ENCODE measurements at regions not wholly inside any gene's neighbourhood (a gene's known extent, or its start where the extent isn't known, plus 50 kb on each side); places are given as distances from the start of the nearest gene placed in this dataset.

DNA sequence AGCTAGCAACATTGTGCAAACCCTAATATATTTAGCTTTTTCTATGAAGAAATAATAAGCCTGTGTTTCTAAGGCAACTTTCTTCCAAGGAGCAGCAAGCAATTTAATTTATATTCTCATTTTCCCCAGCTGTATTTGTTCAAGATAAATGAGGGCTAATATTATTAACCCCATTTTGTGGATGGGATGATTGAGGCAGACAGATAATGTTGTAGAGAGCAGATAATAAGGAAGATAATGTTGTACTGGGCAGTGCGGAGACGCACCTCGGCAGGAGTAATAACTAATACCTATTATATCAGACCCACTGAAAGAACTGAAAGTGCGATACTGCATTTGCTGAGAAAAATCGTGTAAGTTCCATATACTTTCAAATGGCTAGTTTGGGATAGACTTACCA, 344.1 kb upstream of the FANCL start:
- DNase-seq (ENCODE audit: low read depth): no peak
- no peak overlapping the region for H3K4me3 ChIP-seq (ENCODE audit: low read depth, low read length)
- TF ChIP-seq, protein P1, sequence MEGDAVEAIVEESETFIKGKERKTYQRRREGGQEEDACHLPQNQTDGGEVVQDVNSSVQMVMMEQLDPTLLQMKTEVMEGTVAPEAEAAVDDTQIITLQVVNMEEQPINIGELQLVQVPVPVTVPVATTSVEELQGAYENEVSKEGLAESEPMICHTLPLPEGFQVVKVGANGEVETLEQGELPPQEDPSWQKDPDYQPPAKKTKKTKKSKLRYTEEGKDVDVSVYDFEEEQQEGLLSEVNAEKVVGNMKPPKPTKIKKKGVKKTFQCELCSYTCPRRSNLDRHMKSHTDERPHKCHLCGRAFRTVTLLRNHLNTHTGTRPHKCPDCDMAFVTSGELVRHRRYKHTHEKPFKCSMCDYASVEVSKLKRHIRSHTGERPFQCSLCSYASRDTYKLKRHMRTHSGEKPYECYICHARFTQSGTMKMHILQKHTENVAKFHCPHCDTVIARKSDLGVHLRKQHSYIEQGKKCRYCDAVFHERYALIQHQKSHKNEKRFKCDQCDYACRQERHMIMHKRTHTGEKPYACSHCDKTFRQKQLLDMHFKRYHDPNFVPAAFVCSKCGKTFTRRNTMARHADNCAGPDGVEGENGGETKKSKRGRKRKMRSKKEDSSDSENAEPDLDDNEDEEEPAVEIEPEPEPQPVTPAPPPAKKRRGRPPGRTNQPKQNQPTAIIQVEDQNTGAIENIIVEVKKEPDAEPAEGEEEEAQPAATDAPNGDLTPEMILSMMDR (IDR thresholded peaks at IDR 0.05; ENCODE audit: insufficient read depth, low read length): no peak

DNA sequence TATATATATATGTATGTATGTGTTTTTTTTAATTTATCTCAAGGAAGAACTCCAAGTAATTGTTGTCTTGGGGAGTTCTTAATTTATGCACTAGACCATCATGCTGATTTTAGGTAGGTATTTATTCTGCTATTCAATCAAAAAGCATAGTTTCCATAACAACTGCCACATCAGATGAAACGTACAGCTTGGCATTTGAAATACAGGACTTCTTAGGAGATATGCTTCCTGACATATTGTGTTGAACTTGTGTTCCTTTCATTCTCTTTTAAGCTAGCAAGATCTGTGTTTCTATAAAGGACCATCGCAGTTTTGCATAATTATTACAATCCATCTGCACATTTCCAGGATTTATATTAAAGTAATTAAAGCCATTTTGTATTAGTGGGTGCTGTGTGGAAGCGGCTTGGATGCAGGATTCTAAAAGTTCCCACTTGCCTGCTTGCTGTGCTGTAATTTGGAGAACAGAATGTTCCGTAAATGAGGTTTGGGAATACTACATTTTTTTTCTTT, 343.5 kb upstream of the FANCL start:
- no peak for DNase-seq (ENCODE audit: low read depth)
- TF ChIP-seq, protein P1 (IDR thresholded peaks at IDR 0.05; ENCODE audit: insufficient read depth, low read length): no peak
- H3K4me3 ChIP-seq (ENCODE audit: low read depth, low read length): no peak overlapping the region

DNA sequence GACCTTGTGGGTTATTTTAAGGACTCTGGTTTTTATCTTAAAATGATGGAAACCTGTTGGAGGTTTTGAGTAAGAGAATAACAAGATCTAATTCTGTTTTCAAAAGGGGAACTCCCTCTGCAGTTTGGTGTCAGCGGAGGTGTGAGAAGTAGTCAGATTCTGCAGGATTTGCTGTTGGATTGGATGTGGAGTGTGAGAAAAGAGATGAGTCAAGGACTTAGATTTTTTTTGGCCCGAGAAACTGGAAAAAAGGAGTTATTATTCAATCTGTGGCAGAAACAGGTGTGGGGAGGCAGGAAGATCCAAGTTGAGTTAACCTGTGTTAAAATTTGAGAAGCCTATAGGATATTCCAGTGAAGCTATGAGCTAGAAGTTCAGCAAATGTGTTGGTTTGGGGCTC, 337.2 kb upstream of the FANCL start:
- H3K4me3 ChIP-seq (ENCODE audit: low read depth, low read length): no peak overlapping the region
- TF ChIP-seq, protein P1 (IDR thresholded peaks at IDR 0.05; ENCODE audit: insufficient read depth, low read length): no peak
- no peak for DNase-seq (ENCODE audit: low read depth)

DNA sequence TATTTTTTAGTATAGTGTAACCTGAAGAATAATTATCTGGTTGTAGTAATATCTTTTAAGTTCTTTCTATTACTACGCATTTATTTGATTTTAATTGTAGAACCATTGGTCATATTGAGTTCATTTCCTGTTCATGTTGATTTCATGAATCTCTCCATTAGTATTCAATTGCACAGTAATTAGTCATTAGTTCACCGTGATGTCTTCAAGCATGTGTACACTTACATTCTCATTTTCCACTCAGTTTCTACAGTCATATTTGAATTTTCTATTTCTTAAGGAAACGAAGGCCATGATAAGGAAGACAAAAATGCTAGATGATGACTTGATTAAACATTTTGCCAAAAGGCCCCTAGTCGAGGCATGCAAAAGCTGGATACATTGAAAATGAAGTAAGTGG, 333.7 kb upstream of the FANCL start:
- TF ChIP-seq, protein P1 (IDR thresholded peaks at IDR 0.05; ENCODE audit: insufficient read depth, low read length): no peak
- no peak for DNase-seq (ENCODE audit: low read depth)
- H3K4me3 ChIP-seq (ENCODE audit: low read depth, low read length): no peak overlapping the region

DNA sequence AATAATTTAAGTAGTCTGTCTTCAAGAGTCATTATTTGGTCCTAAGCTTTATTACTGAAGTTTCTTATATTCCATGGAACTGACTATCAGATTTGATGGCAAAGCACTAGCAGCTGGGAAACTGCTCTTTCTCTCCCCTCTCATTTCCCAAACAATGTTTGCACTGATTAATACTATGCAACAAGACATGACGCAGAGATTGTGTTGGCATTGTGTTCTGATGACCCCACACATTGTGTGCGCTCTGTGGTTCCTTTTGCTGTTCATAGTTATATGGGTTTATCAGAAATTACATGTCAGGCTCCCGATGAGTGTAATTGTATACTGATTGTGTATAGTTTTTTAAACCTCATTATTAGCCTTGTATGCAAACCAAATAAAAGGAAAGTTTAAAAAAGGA, 331.6 kb upstream of the FANCL start:
- TF ChIP-seq, protein P1 (IDR thresholded peaks at IDR 0.05; ENCODE audit: insufficient read depth, low read length): no peak
- DNase-seq (ENCODE audit: low read depth): no peak
- H3K4me3 ChIP-seq (ENCODE audit: low read depth, low read length): no peak overlapping the region

DNA sequence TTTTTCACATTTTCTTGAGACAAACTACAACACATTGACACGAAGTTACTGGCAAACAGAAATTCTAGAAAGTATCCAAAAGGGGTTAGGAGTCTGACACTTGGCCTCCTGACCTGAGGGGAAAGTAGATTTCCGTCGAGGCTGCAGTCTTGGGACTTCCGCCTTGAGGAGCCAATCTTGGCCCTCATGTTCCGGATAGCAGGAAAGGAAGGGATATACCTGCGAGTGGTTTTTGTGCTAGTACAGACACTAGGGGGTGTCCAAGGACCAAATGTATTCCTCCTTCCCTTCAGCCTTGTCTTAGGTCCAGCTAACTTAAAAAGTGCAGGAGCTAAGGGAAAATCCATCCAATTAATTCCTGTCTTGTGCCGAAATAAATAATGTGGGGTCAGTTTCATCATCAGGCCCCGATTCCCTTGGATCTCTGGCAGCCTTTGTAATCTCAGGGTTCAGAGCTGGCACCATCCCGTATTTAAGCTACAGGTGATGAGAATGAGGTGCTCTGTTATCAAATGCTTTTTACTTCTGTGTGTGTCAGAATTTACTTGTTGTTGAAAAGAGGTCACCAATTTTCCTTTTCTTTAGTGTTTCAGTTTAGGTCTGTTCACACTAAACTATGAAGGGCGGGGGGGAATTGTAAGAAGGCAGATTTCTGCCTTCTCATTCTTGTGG, 330.2 kb upstream of the FANCL start:
- H3K4me3 ChIP-seq (ENCODE audit: low read depth, low read length): no peak overlapping the region
- TF ChIP-seq, protein P1 (IDR thresholded peaks at IDR 0.05; ENCODE audit: insufficient read depth, low read length): peak; percentile 71
- peak; percentile 75 for DNase-seq (ENCODE audit: low read depth)

Data from fibroblast of the aortic adventitia (primary cell).